ENCODE measurements at regions not wholly inside any gene's neighbourhood (a gene's known extent, or its start where the extent isn't known, plus 50 kb on each side); places are given as distances from the start of the nearest gene placed in this dataset.

DNA sequence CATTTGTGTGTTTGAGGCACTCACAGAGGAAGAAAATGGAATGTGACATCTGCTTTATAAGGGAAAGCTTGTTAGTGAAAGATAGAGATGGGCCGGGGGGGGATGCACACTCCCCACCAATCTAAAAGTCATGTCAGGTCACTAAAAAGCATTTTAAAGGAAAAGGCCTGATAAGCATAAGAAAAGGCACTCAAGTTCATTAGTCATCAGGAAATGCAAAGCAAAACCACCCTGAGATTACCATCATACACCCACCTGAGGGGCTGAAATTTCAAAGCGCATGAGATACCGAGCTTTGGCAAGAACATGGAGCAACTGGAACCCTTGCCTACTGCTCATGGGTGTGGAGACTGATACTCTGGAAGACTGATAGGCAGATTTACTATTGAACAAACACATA, 77.9 kb upstream of the ANO1 start:
- TF ChIP-seq NPAS2 (CRISPR knock-in tag; IDR thresholded peaks at IDR 0.05; ENCODE audit: borderline replicate concordance), result no peak
- TF ChIP-seq POLR2A (IDR thresholded peaks at IDR 0.05; ENCODE audit: low read length), result no peak
- TF ChIP-seq NR3C1 (IDR thresholded peaks at IDR 0.05), result no peak
- TF ChIP-seq, protein P1, sequence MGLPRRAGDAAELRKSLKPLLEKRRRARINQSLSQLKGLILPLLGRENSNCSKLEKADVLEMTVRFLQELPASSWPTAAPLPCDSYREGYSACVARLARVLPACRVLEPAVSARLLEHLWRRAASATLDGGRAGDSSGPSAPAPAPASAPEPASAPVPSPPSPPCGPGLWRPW (IDR thresholded peaks at IDR 0.05), result no peak
- no peak for TF ChIP-seq HEYL (CRISPR knock-in tag; IDR thresholded peaks at IDR 0.05)
- TF ChIP-seq EHF (CRISPR knock-in tag; IDR thresholded peaks at IDR 0.05), result no peak
- no peak for TF ChIP-seq FOSL2 (IDR thresholded peaks at IDR 0.05)
- no peak for TF ChIP-seq FOSL2 (CRISPR knock-in tag; IDR thresholded peaks at IDR 0.05)
- no peak for TF ChIP-seq CHD2 (IDR thresholded peaks at IDR 0.05; ENCODE audit: low read length, partially characterized antibody)
- no peak for TF ChIP-seq CHD4 (IDR thresholded peaks at IDR 0.05; ENCODE audit: borderline replicate concordance)
- TF ChIP-seq RARB (CRISPR knock-in tag; IDR thresholded peaks at IDR 0.05), result no peak
- TF ChIP-seq ZSCAN20 (CRISPR knock-in tag; IDR thresholded peaks at IDR 0.05), result no peak
- no peak for TF ChIP-seq FOXS1 (CRISPR knock-in tag; IDR thresholded peaks at IDR 0.05)
- TF ChIP-seq TP53 (CRISPR knock-in tag; IDR thresholded peaks at IDR 0.05), result no peak
- TF ChIP-seq RAD21 (conservative IDR thresholded peaks at IDR 0.05 in 1 of 2, IDR thresholded peaks at IDR 0.05 in 1 of 2), result no peak
- TF ChIP-seq PHF8 (IDR thresholded peaks at IDR 0.05; ENCODE audit: borderline replicate concordance, low read depth), result no peak
- TF ChIP-seq, protein P2, sequence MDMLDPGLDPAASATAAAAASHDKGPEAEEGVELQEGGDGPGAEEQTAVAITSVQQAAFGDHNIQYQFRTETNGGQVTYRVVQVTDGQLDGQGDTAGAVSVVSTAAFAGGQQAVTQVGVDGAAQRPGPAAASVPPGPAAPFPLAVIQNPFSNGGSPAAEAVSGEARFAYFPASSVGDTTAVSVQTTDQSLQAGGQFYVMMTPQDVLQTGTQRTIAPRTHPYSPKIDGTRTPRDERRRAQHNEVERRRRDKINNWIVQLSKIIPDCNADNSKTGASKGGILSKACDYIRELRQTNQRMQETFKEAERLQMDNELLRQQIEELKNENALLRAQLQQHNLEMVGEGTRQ (IDR thresholded peaks at IDR 0.05), result no peak
- no peak for FAIRE-seq
- H3K4me2 ChIP-seq, result no peak overlapping the region
- no peaks in the 10 kb centered on the region for H3K4me1 ChIP-seq
- H3K9me3 ChIP-seq, result peaks cover 2% of the 10 kb centered on the region; the same call in 1 of the 3 replicates
- CTCF ChIA-PET, result interaction anchor here (1.0 kb wide), 1 partner anchor 81 kb away, joined by 3 read pairs; no protein-coding TSS in a partner anchor
- POLR2A ChIA-PET, result no interaction called here
- 80% methylated on average over 3 of the region's 3 CpGs for WGBS (ENCODE audit: missing lambda C conversion rate)
- ATAC-seq, result no peak
- no peak for DNase-seq (ENCODE audit: low read depth in 1 of 2, low spot score in 1 of 2)
- no peak overlapping the region for H3K4me3 ChIP-seq
- H3K27ac ChIP-seq, result no peak overlapping the region

DNA sequence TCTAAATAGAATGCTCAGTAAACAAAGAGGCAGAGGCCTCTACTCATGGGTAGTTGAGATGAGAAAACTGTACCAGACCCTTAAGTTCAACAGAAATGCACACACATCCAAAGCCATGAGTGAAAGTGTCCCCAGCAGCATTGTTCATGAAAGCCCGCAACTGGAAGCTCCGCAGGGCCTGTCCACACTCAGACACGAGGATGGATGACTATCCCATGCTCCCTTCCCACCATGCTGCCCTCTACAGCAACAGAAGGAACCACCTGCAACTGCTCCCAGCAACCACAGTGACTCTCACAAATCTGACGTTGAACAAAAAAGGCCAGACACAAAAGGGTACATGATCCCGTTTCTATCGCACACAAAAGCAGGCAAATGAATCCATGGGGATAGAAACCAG, 76.9 kb upstream of the ANO1 start:
- no peak for DNase-seq (ENCODE audit: low read depth in 1 of 2, low spot score in 1 of 2)
- no peak for ATAC-seq
- H3K9me3 ChIP-seq, result no peaks in the 10 kb centered on the region
- no peak overlapping the region for H3K27ac ChIP-seq
- H3K4me1 ChIP-seq, result no peaks in the 10 kb centered on the region
- WGBS (ENCODE audit: missing lambda C conversion rate), result 69% methylated on average over 6 of the region's 6 CpGs
- ChIA-PET POLR2A (no interaction called here), CTCF (interaction anchor here (1.0 kb wide), 1 partner anchor 82 kb away, joined by 3 read pairs; no protein-coding TSS in a partner anchor)
- no peak for FAIRE-seq
- TF ChIP-seq HOXB13 (CRISPR knock-in tag; IDR thresholded peaks at IDR 0.05; ENCODE audit: low read depth), result no peak
- TF ChIP-seq HDAC2 (IDR thresholded peaks at IDR 0.05), result no peak
- H3K4me2 ChIP-seq, result no peak overlapping the region
- H3K4me3 ChIP-seq, result no peak overlapping the region

DNA sequence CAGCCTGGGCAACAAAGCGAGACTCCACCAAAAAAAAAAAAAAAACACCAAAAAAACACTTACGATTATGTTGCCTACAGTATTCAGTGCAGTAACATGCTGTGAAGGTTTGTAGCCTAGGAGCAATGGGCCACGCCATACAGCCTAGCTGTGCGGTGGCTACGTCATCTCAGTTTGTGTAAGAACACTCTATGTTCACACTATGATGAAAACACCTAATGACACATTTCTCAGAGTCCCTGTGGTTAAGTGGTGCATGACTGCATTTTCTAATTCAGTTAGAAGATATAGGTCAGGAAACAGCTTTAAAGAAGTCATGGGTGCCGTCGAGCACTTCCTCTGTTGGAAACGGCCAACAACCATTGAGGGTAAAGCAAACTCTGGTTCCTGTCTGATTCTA, 75.7 kb upstream of the ANO1 start:
- no peak overlapping the region for H3K4me3 ChIP-seq
- no peak overlapping the region for H3K4me2 ChIP-seq
- TF ChIP-seq HOXB5 (CRISPR knock-in tag; IDR thresholded peaks at IDR 0.05) (no peak), RNF2 (IDR thresholded peaks at IDR 0.05; ENCODE audit: borderline replicate concordance, low read depth) (no peak), CBX2 (IDR thresholded peaks at IDR 0.05; ENCODE audit: borderline replicate concordance, low read depth) (no peak), CBX8 (IDR thresholded peaks at IDR 0.05) (no peak), KDM5A (IDR thresholded peaks at IDR 0.05) (no peak), EHMT2 (IDR thresholded peaks at IDR 0.05; ENCODE audit: low read depth) (no peak), TP53 (CRISPR knock-in tag; IDR thresholded peaks at IDR 0.05) (no peak), CEBPB (IDR thresholded peaks at IDR 0.05) (no peak), NFE2L2 (conservative IDR thresholded peaks at IDR 0.05; ENCODE audit: low read length) (no peak), GATA3 (IDR thresholded peaks at IDR 0.05; ENCODE audit: borderline replicate concordance) (no peak)
- TF ChIP-seq, protein P3, sequence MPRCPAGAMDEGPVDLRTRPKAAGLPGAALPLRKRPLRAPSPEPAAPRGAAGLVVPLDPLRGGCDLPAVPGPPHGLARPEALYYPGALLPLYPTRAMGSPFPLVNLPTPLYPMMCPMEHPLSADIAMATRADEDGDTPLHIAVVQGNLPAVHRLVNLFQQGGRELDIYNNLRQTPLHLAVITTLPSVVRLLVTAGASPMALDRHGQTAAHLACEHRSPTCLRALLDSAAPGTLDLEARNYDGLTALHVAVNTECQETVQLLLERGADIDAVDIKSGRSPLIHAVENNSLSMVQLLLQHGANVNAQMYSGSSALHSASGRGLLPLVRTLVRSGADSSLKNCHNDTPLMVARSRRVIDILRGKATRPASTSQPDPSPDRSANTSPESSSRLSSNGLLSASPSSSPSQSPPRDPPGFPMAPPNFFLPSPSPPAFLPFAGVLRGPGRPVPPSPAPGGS (IDR thresholded peaks at IDR 0.05), result no peak
- TF ChIP-seq, protein P4, sequence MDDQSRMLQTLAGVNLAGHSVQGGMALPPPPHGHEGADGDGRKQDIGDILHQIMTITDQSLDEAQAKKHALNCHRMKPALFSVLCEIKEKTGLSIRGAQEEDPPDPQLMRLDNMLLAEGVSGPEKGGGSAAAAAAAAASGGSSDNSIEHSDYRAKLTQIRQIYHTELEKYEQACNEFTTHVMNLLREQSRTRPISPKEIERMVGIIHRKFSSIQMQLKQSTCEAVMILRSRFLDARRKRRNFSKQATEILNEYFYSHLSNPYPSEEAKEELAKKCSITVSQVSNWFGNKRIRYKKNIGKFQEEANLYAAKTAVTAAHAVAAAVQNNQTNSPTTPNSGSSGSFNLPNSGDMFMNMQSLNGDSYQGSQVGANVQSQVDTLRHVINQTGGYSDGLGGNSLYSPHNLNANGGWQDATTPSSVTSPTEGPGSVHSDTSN (IDR thresholded peaks at IDR 0.05), result no peak
- 67% methylated on average over 8 of the region's 8 CpGs for WGBS (ENCODE audit: missing lambda C conversion rate)
- FAIRE-seq, result no peak
- no peak for DNase-seq (ENCODE audit: low read depth in 1 of 2, low spot score in 1 of 2)
- no peaks in the 10 kb centered on the region for H3K4me1 ChIP-seq
- ATAC-seq, result no peak
- POLR2A ChIA-PET, result no interaction called here
- no peak overlapping the region for H3K27ac ChIP-seq
- H3K9me3 ChIP-seq, result no peaks in the 10 kb centered on the region
- CTCF ChIA-PET, result no interaction called here

All from A549 (cell line).